Fibroblast of pulmonary artery (primary cell): ENCODE measurements at regions not wholly inside any gene's neighbourhood (a gene's known extent, or its start where the extent isn't known, plus 50 kb on each side); places are given as distances from the start of the nearest gene placed in this dataset.

ENCODE experiments used
- DNase-seq: peaks from one replicate; pipeline ENCODE4 v3.0.0-alpha.2; 2010; ENCODE audit warnings: low read depth
- H3K4me3 ChIP-seq: replicated peaks from 2 replicates; pipeline ENCODE4 v1.5.1; 2011; ENCODE audit warnings: low read depth, mild to moderate bottlenecking, control low read depth, low read length, moderate library complexity
- TF ChIP-seq, protein P1 (sequence below): IDR thresholded peaks from 2 replicates; pipeline ENCODE4 v1.5.1; 2011; ENCODE audit warnings: mild to moderate bottlenecking, control low read depth, low read length, inconsistent platforms; ENCODE audit errors: missing control alignments

DNA sequence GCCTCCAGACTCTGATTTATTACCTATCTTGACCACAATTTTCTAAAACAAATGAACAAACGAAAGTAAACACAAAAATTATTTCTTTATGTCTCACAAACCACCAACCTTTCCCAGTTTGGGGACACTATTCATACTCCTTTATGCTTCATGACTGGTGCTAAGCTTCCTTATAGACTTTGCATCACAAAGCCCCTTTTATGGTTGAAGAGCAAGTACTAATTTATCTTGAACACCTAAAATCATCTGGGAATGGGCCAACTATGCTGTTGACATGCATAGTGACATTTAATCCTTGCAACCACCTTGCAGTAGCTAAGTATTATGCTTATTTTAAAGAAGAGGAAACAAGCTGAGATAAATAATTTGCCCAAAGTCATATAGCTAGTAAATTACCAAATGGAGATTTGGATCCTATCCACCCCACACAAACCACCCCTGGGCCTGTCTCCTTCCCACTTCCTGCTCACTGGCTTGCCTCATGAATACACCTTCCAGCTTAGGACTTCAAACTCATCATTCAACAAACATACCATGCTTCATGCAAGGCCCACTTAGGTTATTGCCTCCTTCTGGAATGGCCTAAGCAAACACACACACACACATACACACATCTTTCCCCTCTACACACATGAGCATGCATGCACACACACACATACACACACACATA lies 192.2 kb downstream of the PLPP3 start:
- H3K4me3 ChIP-seq: no peak overlapping the region
- TF ChIP-seq, protein P1, sequence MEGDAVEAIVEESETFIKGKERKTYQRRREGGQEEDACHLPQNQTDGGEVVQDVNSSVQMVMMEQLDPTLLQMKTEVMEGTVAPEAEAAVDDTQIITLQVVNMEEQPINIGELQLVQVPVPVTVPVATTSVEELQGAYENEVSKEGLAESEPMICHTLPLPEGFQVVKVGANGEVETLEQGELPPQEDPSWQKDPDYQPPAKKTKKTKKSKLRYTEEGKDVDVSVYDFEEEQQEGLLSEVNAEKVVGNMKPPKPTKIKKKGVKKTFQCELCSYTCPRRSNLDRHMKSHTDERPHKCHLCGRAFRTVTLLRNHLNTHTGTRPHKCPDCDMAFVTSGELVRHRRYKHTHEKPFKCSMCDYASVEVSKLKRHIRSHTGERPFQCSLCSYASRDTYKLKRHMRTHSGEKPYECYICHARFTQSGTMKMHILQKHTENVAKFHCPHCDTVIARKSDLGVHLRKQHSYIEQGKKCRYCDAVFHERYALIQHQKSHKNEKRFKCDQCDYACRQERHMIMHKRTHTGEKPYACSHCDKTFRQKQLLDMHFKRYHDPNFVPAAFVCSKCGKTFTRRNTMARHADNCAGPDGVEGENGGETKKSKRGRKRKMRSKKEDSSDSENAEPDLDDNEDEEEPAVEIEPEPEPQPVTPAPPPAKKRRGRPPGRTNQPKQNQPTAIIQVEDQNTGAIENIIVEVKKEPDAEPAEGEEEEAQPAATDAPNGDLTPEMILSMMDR: no peak
- no peak for DNase-seq

DNA sequence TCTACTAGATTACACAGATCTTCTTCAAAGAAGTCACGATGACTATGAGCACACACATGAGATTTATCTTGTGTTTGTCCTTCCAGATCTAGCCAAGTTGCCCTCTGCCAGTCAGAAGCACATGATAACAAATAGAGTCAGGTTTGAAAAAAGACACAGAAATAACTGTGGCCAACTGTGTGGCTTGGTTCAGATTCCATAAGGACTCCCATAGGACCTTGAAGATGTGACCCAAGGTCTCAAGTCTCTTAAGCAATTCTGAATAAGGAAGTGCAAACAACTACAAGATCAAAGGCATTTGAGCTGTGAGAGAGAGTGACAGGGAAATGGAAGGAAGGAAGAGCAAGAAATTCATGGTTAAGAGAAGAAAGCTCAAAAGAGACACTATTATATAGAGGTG lies 194.0 kb downstream of the PLPP3 start:
- DNase-seq: no peak
- TF ChIP-seq, protein P1: no peak
- no peak overlapping the region for H3K4me3 ChIP-seq

GRCh38 chr1:56382929-56383328 lies 196.4 kb downstream of the PLPP3 start:
- TF ChIP-seq, protein P1: no peak
- no peak for DNase-seq
- no peak overlapping the region for H3K4me3 ChIP-seq

GRCh38 chr1:56380531-56380930 lies 198.8 kb downstream of the PLPP3 start:
- TF ChIP-seq, protein P1: no peak
- DNase-seq: no peak
- H3K4me3 ChIP-seq: no peak overlapping the region

DNA sequence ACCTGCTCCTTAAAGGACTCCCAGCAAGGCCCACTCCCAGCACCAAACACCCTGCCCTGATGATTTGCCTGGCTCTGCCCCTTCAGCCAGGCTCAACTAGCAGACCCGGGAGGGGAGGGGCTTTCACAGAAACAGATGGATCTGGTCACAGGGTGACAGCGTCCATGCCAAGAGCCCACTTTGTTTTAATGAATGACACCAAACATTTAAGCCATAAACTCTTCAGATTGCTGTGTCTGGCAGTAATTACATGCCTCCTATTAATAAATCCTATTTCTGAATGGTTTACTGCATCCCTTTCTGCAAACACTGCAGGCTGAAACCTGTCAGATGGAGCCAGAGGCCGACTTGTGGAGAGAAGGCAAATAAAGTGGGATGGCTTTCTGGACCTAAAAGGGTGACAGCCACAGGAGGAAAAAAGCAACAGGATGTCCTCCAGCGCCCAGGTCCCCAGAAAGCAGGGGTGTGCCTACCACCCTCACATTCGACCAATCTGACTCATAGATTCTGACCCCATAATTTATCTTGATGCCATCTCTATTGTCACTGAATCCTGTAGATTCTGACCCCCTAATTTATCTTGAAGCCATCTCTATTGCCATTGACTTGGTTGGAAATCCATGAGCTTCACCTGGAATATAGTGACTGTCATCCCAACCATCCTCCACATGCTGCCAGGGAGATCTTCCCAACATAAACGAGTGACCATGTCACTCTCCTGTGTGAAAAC lies 200.9 kb downstream of the PLPP3 start:
- TF ChIP-seq, protein P1: no peak
- DNase-seq: no peak

GRCh38 chr1:56377431-56377830 lies 201.9 kb downstream of the PLPP3 start:
- DNase-seq: no peak
- H3K4me3 ChIP-seq: no peak overlapping the region
- TF ChIP-seq, protein P1: no peak

More for the DNA sequence above, 200.9 kb downstream of the PLPP3 start:
- no peak overlapping the region for H3K4me3 ChIP-seq
